ENCODE measurements at regions not wholly inside any gene's neighbourhood (a gene's known extent, or its start where the extent isn't known, plus 50 kb on each side); places are given as distances from the start of the nearest gene placed in this dataset.
"Not testable (repeated sequence)": the region's sequence is repeated elsewhere in the genome, so short reads cannot be mapped to it uniquely, and the experiment has no call there.

- TF ChIP-seq ZNF274 (IDR thresholded peaks at IDR 0.05; ENCODE audit: low read depth, low read length); YY1 (IDR thresholded peaks at IDR 0.05; ENCODE audit: insufficient read depth, insufficient read length): not testable (repeated sequence)
Measured at GRCh38 chrX:43451976-43452686, 204.0 kb upstream of the MAOA start.

All from NT2/D1 (cell line).